ENCODE measurements at regions not wholly inside any gene's neighbourhood (a gene's known extent, or its start where the extent isn't known, plus 50 kb on each side); places are given as distances from the start of the nearest gene placed in this dataset.

GRCh38 chr3:34862456-34862855 lies 776.9 kb upstream of the ARPP21 start:
- Histone ChIP-seq H3K27me3 (no peaks in the 10 kb centered on the region), H3K4me3 (no peak overlapping the region), H3K9me3 (no peaks in the 10 kb centered on the region), H3K27ac (no peak overlapping the region), H3K36me3 (no peaks in the 10 kb centered on the region), H3K4me1 (no peaks in the 10 kb centered on the region)
- intact Hi-C loops (cut with DNase I; ENCODE audit: low total_unique reads): no loop called here
- TF ChIP-seq CTCF (IDR thresholded peaks at IDR 0.05): no peak
- DNase-seq: no peak

- H3K36me3 ChIP-seq: no peaks in the 10 kb centered on the region
- H3K27me3 ChIP-seq: no peaks in the 10 kb centered on the region
- intact Hi-C loops (cut with DNase I; ENCODE audit: low total_unique reads): no loop called here
- H3K4me1 ChIP-seq: no peaks in the 10 kb centered on the region
- no peak for DNase-seq
- no peak for TF ChIP-seq CTCF (IDR thresholded peaks at IDR 0.05)
- no peaks in the 10 kb centered on the region for H3K9me3 ChIP-seq
- H3K27ac ChIP-seq: no peak overlapping the region
- H3K4me3 ChIP-seq: no peak overlapping the region
These were observed 775.8 kb upstream of the ARPP21 start for GRCh38 chr3:34863485-34863884.

- TF ChIP-seq CTCF (IDR thresholded peaks at IDR 0.05): no peak
- Histone ChIP-seq H3K9me3 (no peaks in the 10 kb centered on the region), H3K4me3 (no peak overlapping the region), H3K4me1 (no peaks in the 10 kb centered on the region), H3K36me3 (no peaks in the 10 kb centered on the region), H3K27ac (no peak overlapping the region), H3K27me3 (no peaks in the 10 kb centered on the region)
- no peak for DNase-seq
- intact Hi-C loops (cut with DNase I; ENCODE audit: low total_unique reads): no loop called here
These were observed 775.3 kb upstream of the ARPP21 start for GRCh38 chr3:34864011-34864410.

GRCh38 chr3:34865346-34865745 lies 774.0 kb upstream of the ARPP21 start:
- no peaks in the 10 kb centered on the region for H3K4me1 ChIP-seq
- no peaks in the 10 kb centered on the region for H3K36me3 ChIP-seq
- intact Hi-C loops (cut with DNase I; ENCODE audit: low total_unique reads): no loop called here
- TF ChIP-seq CTCF (IDR thresholded peaks at IDR 0.05): no peak
- H3K27ac ChIP-seq: no peak overlapping the region
- H3K27me3 ChIP-seq: no peaks in the 10 kb centered on the region
- DNase-seq: no peak
- H3K4me3 ChIP-seq: no peak overlapping the region
- no peaks in the 10 kb centered on the region for H3K9me3 ChIP-seq

GRCh38 chr3:34868935-34869334 lies 770.4 kb upstream of the ARPP21 start:
- Histone ChIP-seq H3K27ac (no peak overlapping the region), H3K9me3 (no peaks in the 10 kb centered on the region), H3K4me1 (no peaks in the 10 kb centered on the region), H3K27me3 (no peaks in the 10 kb centered on the region), H3K4me3 (no peak overlapping the region), H3K36me3 (no peaks in the 10 kb centered on the region)
- intact Hi-C loops (cut with DNase I; ENCODE audit: low total_unique reads): no loop called here
- no peak for TF ChIP-seq CTCF (IDR thresholded peaks at IDR 0.05)
- no peak for DNase-seq

- intact Hi-C loops (cut with DNase I; ENCODE audit: low total_unique reads): no loop called here
- H3K36me3 ChIP-seq: no peaks in the 10 kb centered on the region
- H3K4me3 ChIP-seq: no peak overlapping the region
- no peaks in the 10 kb centered on the region for H3K4me1 ChIP-seq
- no peak overlapping the region for H3K27ac ChIP-seq
- DNase-seq: no peak
- no peaks in the 10 kb centered on the region for H3K27me3 ChIP-seq
- TF ChIP-seq CTCF (IDR thresholded peaks at IDR 0.05): no peak
- H3K9me3 ChIP-seq: no peaks in the 10 kb centered on the region
These were observed 769.6 kb upstream of the ARPP21 start for GRCh38 chr3:34869696-34870095.
